Esophagus muscularis mucosa (tissue), 4 donors: ENCODE measurements at regions not wholly inside any gene's neighbourhood (a gene's known extent, or its start where the extent isn't known, plus 50 kb on each side); places are given as distances from the start of the nearest gene placed in this dataset.
A peak's percentile ranks its signal among the peaks of the same experiment; 100 is the strongest.

Experiments used
- DNase-seq: peaks from one replicate; pipeline ENCODE4 v3.0.0-alpha.2; 2017; ENCODE audit errors: extremely low spot score
- H3K27ac ChIP-seq, 4 donors: fragments of 200-600 bp; sonication (generic); replicated peaks in 1 of 4; 1 replicate in 3 of 4; 2 replicates in 1 of 4; pipeline ENCODE4 v1.5.1; 2016 to 2019; ENCODE audit warnings: mild to moderate bottlenecking in 1 of 4
- H3K27me3 ChIP-seq, 4 donors: fragments of 200-600 bp; sonication (generic); one replicate each; pipeline versions ENCODE4 v1.5.1 to v1.6.0; 2016 to 2019
- H3K36me3 ChIP-seq, 4 donors: fragments of 200-600 bp; sonication (generic); one replicate each; pipeline ENCODE4 v1.5.1; 2016 to 2019
- H3K4me1 ChIP-seq, 4 donors: fragments of 200-600 bp; sonication (generic); one replicate each; pipeline ENCODE4 v1.5.1; 2016 to 2019
- H3K4me3 ChIP-seq, 4 donors: fragments of 200-600 bp; sonication (generic); 1 replicate in 2 of 4; 2 replicates in 2 of 4; pipeline ENCODE4 v1.5.1; 2016 to 2019; ENCODE audit warnings: mild to moderate bottlenecking in 4 of 4, moderate library complexity in 1 of 4
- H3K9me3 ChIP-seq, 4 donors: fragments of 200-600 bp; sonication (generic); 1 replicate in 3 of 4; 2 replicates in 1 of 4; pipeline ENCODE4 v1.5.1; 2016 to 2019
- EP300 ChIP-seq: sonication (generic); formaldehyde crosslinking; IDR thresholded peaks from one replicate; pipeline ENCODE4 v1.6.1; 2017; ENCODE audit warnings: antibody characterized with exemption
- POLR2A ChIP-seq: fragments of 450-650 bp; IDR thresholded peaks from one replicate; pipeline ENCODE4 v1.6.1; 2017; ENCODE audit warnings: antibody characterized with exemption, moderate library complexity, mild to moderate bottlenecking, low read depth
- POLR2AphosphoS5 ChIP-seq, 2 donors: sonication (generic); formaldehyde crosslinking; IDR thresholded peaks; one replicate each; pipeline ENCODE4 v1.6.1; 2017; ENCODE audit warnings: antibody characterized with exemption in 2 of 2
- WGBS: methylation state at CpG from one replicate; pipeline ENCODE4 v1.1.5; 2018; 5-methylcytosine and 5-hydroxymethylcytosine counted together
- intact Hi-C: fragments of 100-400 bp; cut with DNase I; formaldehyde crosslinking; loops from one replicate; pipeline ENCODE4 v1.15.1; 2023
- TF ChIP-seq, protein P1 (sequence below), 3 experiments: fragments of 200-600 bp in 2 of 3; fragments of 450-650 bp in 1 of 3; sonication (generic) in 2 of 3; IDR thresholded peaks; one replicate each; pipeline ENCODE4 v1.5.1; 2017 to 2019; ENCODE audit warnings: antibody characterized with exemption in 3 of 3, mild to moderate bottlenecking in 2 of 3, moderate library complexity in 1 of 3

DNA sequence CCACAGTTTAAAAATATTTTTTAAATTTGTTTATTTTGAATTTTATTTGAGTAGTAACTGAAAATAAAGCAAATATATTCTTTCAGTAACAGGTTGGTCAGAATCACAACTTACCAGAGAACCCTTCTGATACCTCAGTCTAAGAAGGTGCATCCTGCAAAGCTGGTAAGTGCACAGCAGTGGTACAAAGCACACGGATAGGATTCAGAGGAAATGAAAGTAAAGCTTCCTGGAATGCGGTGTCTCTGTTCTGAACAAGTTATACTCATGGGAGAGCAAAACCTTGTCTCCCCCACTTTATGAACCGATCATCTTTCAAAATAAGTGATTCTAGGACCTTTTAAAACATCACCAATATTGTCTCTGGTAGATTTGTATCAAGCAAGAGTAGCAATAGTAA lies 398.3 kb downstream of the TMX3 start:
- peak overlapping the region in 2 of 4 donors; percentile 3 to 39 for H3K4me3 ChIP-seq

GRCh38 chr18:68314403-68314802 lies 400.5 kb downstream of the TMX3 start:
- Histone ChIP-seq H3K27ac (no peak overlapping the region), H3K36me3 (no peaks in the 10 kb centered on the region), H3K9me3 (no peaks in the 10 kb centered on the region), H3K4me1 (no peaks in the 10 kb centered on the region), H3K27me3 (no peaks in the 10 kb centered on the region), H3K4me3 (no peak overlapping the region)
- no peak for DNase-seq
- intact Hi-C loops = no loop called here
- 77% methylated on average over 4 of the region's 4 CpGs for WGBS
- TF ChIP-seq EP300 = no peak
- TF ChIP-seq, protein P1, sequence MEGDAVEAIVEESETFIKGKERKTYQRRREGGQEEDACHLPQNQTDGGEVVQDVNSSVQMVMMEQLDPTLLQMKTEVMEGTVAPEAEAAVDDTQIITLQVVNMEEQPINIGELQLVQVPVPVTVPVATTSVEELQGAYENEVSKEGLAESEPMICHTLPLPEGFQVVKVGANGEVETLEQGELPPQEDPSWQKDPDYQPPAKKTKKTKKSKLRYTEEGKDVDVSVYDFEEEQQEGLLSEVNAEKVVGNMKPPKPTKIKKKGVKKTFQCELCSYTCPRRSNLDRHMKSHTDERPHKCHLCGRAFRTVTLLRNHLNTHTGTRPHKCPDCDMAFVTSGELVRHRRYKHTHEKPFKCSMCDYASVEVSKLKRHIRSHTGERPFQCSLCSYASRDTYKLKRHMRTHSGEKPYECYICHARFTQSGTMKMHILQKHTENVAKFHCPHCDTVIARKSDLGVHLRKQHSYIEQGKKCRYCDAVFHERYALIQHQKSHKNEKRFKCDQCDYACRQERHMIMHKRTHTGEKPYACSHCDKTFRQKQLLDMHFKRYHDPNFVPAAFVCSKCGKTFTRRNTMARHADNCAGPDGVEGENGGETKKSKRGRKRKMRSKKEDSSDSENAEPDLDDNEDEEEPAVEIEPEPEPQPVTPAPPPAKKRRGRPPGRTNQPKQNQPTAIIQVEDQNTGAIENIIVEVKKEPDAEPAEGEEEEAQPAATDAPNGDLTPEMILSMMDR (IDR thresholded peaks at IDR 0.05) = no peak
- no peak for TF ChIP-seq POLR2A
- TF ChIP-seq POLR2AphosphoS5 (IDR thresholded peaks at IDR 0.05) = no peak

More for the DNA sequence above, 398.3 kb downstream of the TMX3 start:
- Histone ChIP-seq H3K4me1 (no peaks in the 10 kb centered on the region), H3K27me3 (no peaks in the 10 kb centered on the region), H3K27ac (no peak overlapping the region), H3K9me3 (no peaks in the 10 kb centered on the region), H3K36me3 (no peaks in the 10 kb centered on the region)
- 38% methylated on average over 3 of the region's 3 CpGs for WGBS
- intact Hi-C loops = no loop called here
- DNase-seq = no peak
- TF ChIP-seq, protein P1 (IDR thresholded peaks at IDR 0.05) = no peak
- TF ChIP-seq EP300 (no peak), POLR2AphosphoS5 (IDR thresholded peaks at IDR 0.05) (no peak)

- no peak for TF ChIP-seq EP300
- TF ChIP-seq POLR2A = no peak
- TF ChIP-seq, protein P1 (IDR thresholded peaks at IDR 0.05) = no peak
- no peak for TF ChIP-seq POLR2AphosphoS5 (IDR thresholded peaks at IDR 0.05)
- no peak overlapping the region for H3K4me3 ChIP-seq
- H3K36me3 ChIP-seq = no peaks in the 10 kb centered on the region
Measured at GRCh38 chr18:68301441-68301840, 413.5 kb downstream of the TMX3 start.

DNA sequence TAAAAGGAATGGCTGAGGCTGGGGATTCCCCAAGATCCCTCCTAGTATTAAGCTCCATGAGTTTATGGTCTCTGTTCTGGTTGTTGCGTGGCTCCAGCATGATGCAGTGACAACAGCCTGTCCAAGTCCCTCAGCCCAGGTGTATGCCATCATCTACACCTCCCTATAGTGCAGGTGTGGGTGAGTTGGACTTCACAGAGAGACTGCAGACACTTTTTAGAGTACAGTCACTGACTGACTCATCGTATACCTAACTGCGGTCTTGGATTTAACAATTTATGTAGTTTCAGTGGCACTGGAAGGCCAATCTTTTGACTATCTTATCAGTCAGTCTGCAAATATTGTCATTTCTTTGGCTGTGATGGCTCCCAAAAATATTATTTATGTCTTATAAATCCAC lies 415.0 kb downstream of the TMX3 start:
- Histone ChIP-seq H3K9me3 (no peaks in the 10 kb centered on the region), H3K4me3 (no peak overlapping the region), H3K36me3 (no peaks in the 10 kb centered on the region), H3K4me1 (no peaks in the 10 kb centered on the region), H3K27me3 (no peaks in the 10 kb centered on the region), H3K27ac (no peak overlapping the region)
- TF ChIP-seq, protein P1 (IDR thresholded peaks at IDR 0.05) = no peak
- TF ChIP-seq POLR2AphosphoS5 (IDR thresholded peaks at IDR 0.05) = no peak
- no peak for DNase-seq
- WGBS = 79% methylated on average over 3 of the region's 3 CpGs
- intact Hi-C loops = no loop called here

More at GRCh38 chr18:68301441-68301840, 413.5 kb downstream of the TMX3 start:
- H3K4me1 ChIP-seq = no peaks in the 10 kb centered on the region
- no peak for DNase-seq
- no peaks in the 10 kb centered on the region for H3K27me3 ChIP-seq
- intact Hi-C loops = no loop called here
- 73% methylated on average over 3 of the region's 3 CpGs for WGBS
- no peak overlapping the region for H3K27ac ChIP-seq
- no peaks in the 10 kb centered on the region for H3K9me3 ChIP-seq

- no peak for DNase-seq
- no peaks in the 10 kb centered on the region for H3K27me3 ChIP-seq
- intact Hi-C loops = no loop called here
- TF ChIP-seq, protein P1 (IDR thresholded peaks at IDR 0.05) = no peak
- TF ChIP-seq POLR2A (no peak), EP300 (no peak), POLR2AphosphoS5 (IDR thresholded peaks at IDR 0.05) (no peak)
- 28% methylated on average over 4 of the region's 4 CpGs for WGBS
- no peaks in the 10 kb centered on the region for H3K4me1 ChIP-seq
- H3K9me3 ChIP-seq = peaks cover 0 to 6% (median 0%) of the 10 kb centered on the region in 4 donors
- no peaks in the 10 kb centered on the region for H3K36me3 ChIP-seq
- H3K4me3 ChIP-seq = no peak overlapping the region
- H3K27ac ChIP-seq = no peak overlapping the region
Measured at GRCh38 chr18:68298330-68298729, 416.6 kb downstream of the TMX3 start.
